ENCODE measurements at regions not wholly inside any gene's neighbourhood (a gene's known extent, or its start where the extent isn't known, plus 50 kb on each side); places are given as distances from the start of the nearest gene placed in this dataset.

GRCh38 chr5:155619688-155620087 lies 606.1 kb downstream of the KIF4B start:
- TF ChIP-seq CTCF (IDR thresholded peaks at IDR 0.05; ENCODE audit: insufficient read depth, low read length, poor library complexity, severe bottlenecking) = no peak
- no peak for TF ChIP-seq EZH2phosphoT487 (conservative IDR thresholded peaks at IDR 0.05; ENCODE audit: low read length)
